ENCODE measurements at regions not wholly inside any gene's neighbourhood (a gene's known extent, or its start where the extent isn't known, plus 50 kb on each side); places are given as distances from the start of the nearest gene placed in this dataset.

- Histone ChIP-seq H3K4me1 (ENCODE audit: control insufficient read depth, insufficient read depth, low read length) (no peaks in the 10 kb centered on the region), H3K36me3 (ENCODE audit: control insufficient read depth, insufficient read depth, low read length) (no peaks in the 10 kb centered on the region), H3K27me3 (ENCODE audit: control insufficient read depth, insufficient read depth, low read length) (no peaks in the 10 kb centered on the region), H3K9me3 (ENCODE audit: control insufficient read depth, insufficient read depth, low read depth, low read length) (no peaks in the 10 kb centered on the region), H3K4me3 (ENCODE audit: low read depth in 2 of 2, low read length in 2 of 2) (no peak overlapping the region), H3K27ac (ENCODE audit: low read length) (peak overlapping the region; percentile 36)
- TF ChIP-seq TCF7L2 (IDR thresholded peaks at IDR 0.05; ENCODE audit: low read depth, low read length) (peak; percentile 94), REST (IDR thresholded peaks at IDR 0.05; ENCODE audit: insufficient read depth in 1 of 2, low read depth in 2 of 2, low read length in 1 of 2) (no peak)
- in situ Hi-C loops (cut with HindIII; ENCODE audit: low pct_unique_long_range_greater_than_20kb, low sequenced_read_pairs), result no loop called here
- intact Hi-C loops (cut with micrococcal nuclease; ENCODE audit: unreplicated experiment), result no loop called here
- ChIA-PET POLR2A (no interaction called here), CTCF (no interaction called here)
- no TSS peak for BruUV-seq (replicated peaks)
- peak; percentile 88 for ATAC-seq
- DNase-seq (ENCODE audit: low read depth, low spot score), result no peak
These were observed 119.1 kb upstream of the ADGRF1 start for GRCh38 chr6:47161176-47161687.

- Histone ChIP-seq H3K27ac (ENCODE audit: low read length) (peak overlapping the region; percentile 36), H3K9me3 (ENCODE audit: control insufficient read depth, insufficient read depth, low read depth, low read length) (no peaks in the 10 kb centered on the region), H3K27me3 (ENCODE audit: control insufficient read depth, insufficient read depth, low read length) (no peaks in the 10 kb centered on the region), H3K4me3 (ENCODE audit: low read depth in 2 of 2, low read length in 2 of 2) (no peak overlapping the region), H3K36me3 (ENCODE audit: control insufficient read depth, insufficient read depth, low read length) (no peaks in the 10 kb centered on the region), H3K4me1 (ENCODE audit: control insufficient read depth, insufficient read depth, low read length) (no peaks in the 10 kb centered on the region)
- DNase-seq (ENCODE audit: low read depth, low spot score), result no peak
- TF ChIP-seq POLR2AphosphoS5 (IDR thresholded peaks at IDR 0.05; ENCODE audit: low read depth, low read length) (no peak), REST (IDR thresholded peaks at IDR 0.05; ENCODE audit: insufficient read depth in 1 of 2, low read depth in 2 of 2, low read length in 1 of 2) (no peak)
- BruUV-seq (replicated peaks), result no TSS peak
- CTCF ChIA-PET, result interaction anchor here (0.6 kb wide), 1 partner anchor 821 kb away, joined by 6 read pairs; no protein-coding TSS in a partner anchor
- no peak for ATAC-seq
- intact Hi-C loops (cut with micrococcal nuclease; ENCODE audit: unreplicated experiment), result no loop called here
- in situ Hi-C loops (cut with HindIII; ENCODE audit: low pct_unique_long_range_greater_than_20kb, low sequenced_read_pairs), result no loop called here
- POLR2A ChIA-PET, result no interaction called here
These were observed 118.6 kb upstream of the ADGRF1 start for GRCh38 chr6:47160702-47161101.

- no peaks in the 10 kb centered on the region for H3K27me3 ChIP-seq (ENCODE audit: control insufficient read depth, insufficient read depth, low read length)
- intact Hi-C loops (cut with micrococcal nuclease; ENCODE audit: unreplicated experiment) (no loop called here), in situ Hi-C loops (cut with HindIII; ENCODE audit: low pct_unique_long_range_greater_than_20kb, low sequenced_read_pairs) (no loop called here)
- ATAC-seq (no peak), DNase-seq (ENCODE audit: low read depth, low spot score) (no peak)
- no peak overlapping the region for H3K4me3 ChIP-seq (ENCODE audit: low read depth in 2 of 2, low read length in 2 of 2)
- ChIA-PET CTCF (no interaction called here), POLR2A (interaction anchor here (0.5 kb wide), 1 partner anchor 28 kb away, joined by 6 read pairs; no protein-coding TSS in a partner anchor)
- H3K9me3 ChIP-seq (ENCODE audit: control insufficient read depth, insufficient read depth, low read depth, low read length), result no peaks in the 10 kb centered on the region
- TF ChIP-seq REST (IDR thresholded peaks at IDR 0.05; ENCODE audit: insufficient read depth in 1 of 2, low read depth in 2 of 2, low read length in 1 of 2), result no peak
- no peak for TF ChIP-seq TCF7L2 (IDR thresholded peaks at IDR 0.05; ENCODE audit: low read depth, low read length)
- TF ChIP-seq SIN3A (IDR thresholded peaks at IDR 0.05; ENCODE audit: borderline replicate concordance, insufficient read depth, low read depth, low read length), result no peak
- no peak for TF ChIP-seq POLR2AphosphoS5 (IDR thresholded peaks at IDR 0.05; ENCODE audit: low read depth, low read length)
- no peak for TF ChIP-seq CTCF (IDR thresholded peaks at IDR 0.05)
- no TSS peak for BruUV-seq (replicated peaks)
- H3K36me3 ChIP-seq (ENCODE audit: control insufficient read depth, insufficient read depth, low read length), result no peaks in the 10 kb centered on the region
- no peak overlapping the region for H3K27ac ChIP-seq (ENCODE audit: low read length)
- no peaks in the 10 kb centered on the region for H3K4me1 ChIP-seq (ENCODE audit: control insufficient read depth, insufficient read depth, low read length)
These were observed 117.6 kb upstream of the ADGRF1 start for GRCh38 chr6:47159763-47160162.
